HT1080 (cell line): ENCODE measurements at regions not wholly inside any gene's neighbourhood (a gene's known extent, or its start where the extent isn't known, plus 50 kb on each side); places are given as distances from the start of the nearest gene placed in this dataset.
A peak's percentile ranks its signal among the peaks of the same experiment; 100 is the strongest.
"Not testable (repeated sequence)": the region's sequence is repeated elsewhere in the genome, so short reads cannot be mapped to it uniquely, and the experiment has no call there.

Experiments used
- DNase-seq: peaks from one replicate; pipeline ENCODE4 v3.0.0-alpha.2; 2015; ENCODE audit warnings: low read depth

GRCh38 chr14:85009506-85009905, 520.4 kb upstream of the FLRT2 start:
- no peak for DNase-seq

GRCh38 chr14:85010186-85010585, 519.8 kb upstream of the FLRT2 start:
- DNase-seq, result no peak

GRCh38 chr14:85016496-85016895, 513.4 kb upstream of the FLRT2 start:
- no peak for DNase-seq

- DNase-seq, result not testable (repeated sequence)
Measured at GRCh38 chr14:85023866-85024265, 506.1 kb upstream of the FLRT2 start.

- DNase-seq, result no peak
Measured at GRCh38 chr14:85024931-85025330, 505.0 kb upstream of the FLRT2 start.

GRCh38 chr14:85027681-85028370, 502.1 kb upstream of the FLRT2 start:
- DNase-seq, result no peak

- no peak for DNase-seq
Measured at GRCh38 chr14:85037411-85037810, 492.5 kb upstream of the FLRT2 start.

GRCh38 chr14:85038526-85039352, 491.2 kb upstream of the FLRT2 start:
- DNase-seq, result no peak

GRCh38 chr14:85039353-85039626, 490.7 kb upstream of the FLRT2 start:
- no peak for DNase-seq

GRCh38 chr14:85040046-85040685, 489.8 kb upstream of the FLRT2 start:
- DNase-seq, result no peak

- no peak for DNase-seq
Measured at GRCh38 chr14:85041618-85042017, 488.3 kb upstream of the FLRT2 start.

GRCh38 chr14:85042301-85042700, 487.6 kb upstream of the FLRT2 start:
- no peak for DNase-seq

GRCh38 chr14:85050180-85050579, 479.8 kb upstream of the FLRT2 start:
- no peak for DNase-seq

GRCh38 chr14:85052646-85053045, 477.3 kb upstream of the FLRT2 start:
- DNase-seq, result no peak

GRCh38 chr14:85054178-85054577, 475.8 kb upstream of the FLRT2 start:
- DNase-seq, result no peak

- DNase-seq, result no peak
Measured at GRCh38 chr14:85056267-85056666, 473.7 kb upstream of the FLRT2 start.

GRCh38 chr14:85057221-85057620, 472.7 kb upstream of the FLRT2 start:
- DNase-seq, result no peak

GRCh38 chr14:85058150-85058549, 471.8 kb upstream of the FLRT2 start:
- peak; percentile 25 for DNase-seq

- no peak for DNase-seq
Measured at GRCh38 chr14:85060121-85060520, 469.8 kb upstream of the FLRT2 start.

- no peak for DNase-seq
Measured at GRCh38 chr14:85061256-85061655, 468.7 kb upstream of the FLRT2 start.

- no peak for DNase-seq
Measured at GRCh38 chr14:85063747-85064146, 466.2 kb upstream of the FLRT2 start.

- DNase-seq, result no peak
Measured at GRCh38 chr14:85071447-85071846, 458.5 kb upstream of the FLRT2 start.

- DNase-seq, result no peak
Measured at GRCh38 chr14:85074955-85075354, 455.0 kb upstream of the FLRT2 start.
